ENCODE measurements at regions not wholly inside any gene's neighbourhood (a gene's known extent, or its start where the extent isn't known, plus 50 kb on each side); places are given as distances from the start of the nearest gene placed in this dataset.

GRCh38 chr21:35465741-35466140 lies 416.6 kb upstream of the RUNX1 start:
- Histone ChIP-seq H3K36me3 (no peaks in the 10 kb centered on the region), H3K9me3 (no peaks in the 10 kb centered on the region), H3K27ac (no peak overlapping the region), H3K4me1 (no peaks in the 10 kb centered on the region), H3K4me3 (replicated peaks in 1 of 3) (no peak overlapping the region), H3K27me3 (no peaks in the 10 kb centered on the region)
- TF ChIP-seq POLR2A (IDR thresholded peaks at IDR 0.05) (no peak), CTCF (IDR thresholded peaks at IDR 0.05) (no peak)
- DNase-seq, result no peak
- WGBS, 2 donors, result 89 to 98% methylated on average over 2 of the region's 2 CpGs
- intact Hi-C loops (cut with DNase I), result no loop called here

GRCh38 chr21:35461700-35462099 lies 412.6 kb upstream of the RUNX1 start:
- no peak overlapping the region for H3K27ac ChIP-seq
- WGBS, 2 donors, result 77 to 83% methylated on average over 2 of the region's 2 CpGs
- TF ChIP-seq CTCF (IDR thresholded peaks at IDR 0.05) (no peak), POLR2A (IDR thresholded peaks at IDR 0.05) (no peak)

GRCh38 chr21:35460441-35460840 lies 411.3 kb upstream of the RUNX1 start:
- 83 to 88% methylated on average over 9 of the region's 9 CpGs for WGBS, 2 donors
- Histone ChIP-seq H3K4me1 (no peaks in the 10 kb centered on the region), H3K27ac (no peak overlapping the region), H3K9me3 (no peaks in the 10 kb centered on the region), H3K27me3 (no peaks in the 10 kb centered on the region), H3K36me3 (no peaks in the 10 kb centered on the region), H3K4me3 (replicated peaks in 1 of 3) (no peak overlapping the region)
- intact Hi-C loops (cut with DNase I), result no loop called here
- TF ChIP-seq CTCF (IDR thresholded peaks at IDR 0.05) (no peak), POLR2A (IDR thresholded peaks at IDR 0.05) (no peak)
- no peak for DNase-seq

More at GRCh38 chr21:35461700-35462099, 412.6 kb upstream of the RUNX1 start:
- intact Hi-C loops (cut with DNase I), result no loop called here
- no peak for DNase-seq
- no peaks in the 10 kb centered on the region for H3K36me3 ChIP-seq
- no peak overlapping the region for H3K4me3 ChIP-seq (replicated peaks in 1 of 3)
- H3K9me3 ChIP-seq, result no peaks in the 10 kb centered on the region
- H3K4me1 ChIP-seq, result no peaks in the 10 kb centered on the region
- H3K27me3 ChIP-seq, result no peaks in the 10 kb centered on the region

GRCh38 chr21:35458405-35458804 lies 409.3 kb upstream of the RUNX1 start:
- TF ChIP-seq POLR2A (IDR thresholded peaks at IDR 0.05) (no peak), CTCF (IDR thresholded peaks at IDR 0.05) (no peak)
- Histone ChIP-seq H3K4me1 (no peaks in the 10 kb centered on the region), H3K27ac (no peak overlapping the region), H3K4me3 (replicated peaks in 1 of 3) (no peak overlapping the region), H3K36me3 (no peaks in the 10 kb centered on the region), H3K9me3 (no peaks in the 10 kb centered on the region), H3K27me3 (no peaks in the 10 kb centered on the region)
- WGBS, 2 donors, result 88 to 90% methylated on average over 5 of the region's 5 CpGs
- no peak for DNase-seq
- intact Hi-C loops (cut with DNase I), result no loop called here

GRCh38 chr21:35457097-35457804 lies 408.1 kb upstream of the RUNX1 start:
- TF ChIP-seq POLR2A (IDR thresholded peaks at IDR 0.05), result no peak
- TF ChIP-seq CTCF (IDR thresholded peaks at IDR 0.05), result no peak
- no peak overlapping the region for H3K4me3 ChIP-seq (replicated peaks in 1 of 3)

More at GRCh38 chr21:35457097-35457804, 408.1 kb upstream of the RUNX1 start:
- intact Hi-C loops (cut with DNase I), result no loop called here
- DNase-seq, result no peak
- no peaks in the 10 kb centered on the region for H3K27me3 ChIP-seq
- no peak overlapping the region for H3K27ac ChIP-seq
- no peaks in the 10 kb centered on the region for H3K36me3 ChIP-seq
- no peaks in the 10 kb centered on the region for H3K9me3 ChIP-seq
- WGBS, 2 donors, result 81 to 83% methylated on average over 8 of the region's 8 CpGs
- H3K4me1 ChIP-seq, result no peaks in the 10 kb centered on the region

Data from thyroid gland (tissue), 4 donors.